ENCODE measurements at regions not wholly inside any gene's neighbourhood (a gene's known extent, or its start where the extent isn't known, plus 50 kb on each side); places are given as distances from the start of the nearest gene placed in this dataset.
"Not testable (repeated sequence)": the region's sequence is repeated elsewhere in the genome, so short reads cannot be mapped to it uniquely, and the experiment has no call there.

DNA sequence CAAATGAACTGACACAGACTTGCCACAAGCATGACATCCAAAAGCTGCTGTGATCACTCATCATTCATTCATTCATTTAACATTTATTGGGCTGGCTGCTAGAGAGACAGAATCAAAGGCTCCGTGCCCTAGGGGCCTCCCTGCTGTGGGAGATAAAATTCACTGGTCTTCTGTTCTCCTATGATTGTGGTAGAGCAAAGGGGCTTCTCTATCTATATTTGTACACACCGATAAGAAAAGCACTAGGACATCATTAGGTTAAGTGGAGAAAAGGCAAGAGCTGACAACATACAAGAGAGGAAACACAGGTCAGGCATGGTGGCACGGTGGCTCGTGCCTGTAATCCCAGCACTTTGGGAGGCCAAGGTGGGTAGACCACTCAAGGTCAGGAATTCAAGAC lies 847.0 kb downstream of the TYW1 start:
- DNase-seq (ENCODE audit: low spot score) = no peak

- DNase-seq (ENCODE audit: low spot score) = no peak
Measured at GRCh38 chr7:67847092-67847787, 850.6 kb downstream of the TYW1 start.

- no peak for DNase-seq (ENCODE audit: low spot score)
Measured at GRCh38 chr7:67854221-67855178, 857.9 kb downstream of the TYW1 start.

DNA sequence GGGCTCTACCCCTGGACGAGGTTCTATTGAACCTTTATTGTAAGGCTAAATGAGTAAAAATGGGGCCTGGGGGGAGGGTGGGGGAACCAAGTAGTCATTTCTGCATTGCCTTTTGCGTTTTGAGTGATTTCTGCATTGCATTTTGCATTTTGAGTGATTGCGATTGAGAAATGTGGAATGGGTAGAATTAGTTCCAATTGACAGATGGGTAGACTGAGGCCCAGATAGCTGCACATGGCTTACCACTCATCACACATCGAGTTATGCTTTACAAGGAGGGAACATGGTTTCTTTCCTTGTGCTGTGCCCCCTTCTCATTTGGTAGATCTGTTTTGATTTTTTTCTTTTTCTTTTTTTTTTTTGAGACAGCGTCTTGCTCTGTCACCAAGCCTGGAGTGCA lies 858.7 kb downstream of the TYW1 start:
- no peak for DNase-seq (ENCODE audit: low spot score)

DNA sequence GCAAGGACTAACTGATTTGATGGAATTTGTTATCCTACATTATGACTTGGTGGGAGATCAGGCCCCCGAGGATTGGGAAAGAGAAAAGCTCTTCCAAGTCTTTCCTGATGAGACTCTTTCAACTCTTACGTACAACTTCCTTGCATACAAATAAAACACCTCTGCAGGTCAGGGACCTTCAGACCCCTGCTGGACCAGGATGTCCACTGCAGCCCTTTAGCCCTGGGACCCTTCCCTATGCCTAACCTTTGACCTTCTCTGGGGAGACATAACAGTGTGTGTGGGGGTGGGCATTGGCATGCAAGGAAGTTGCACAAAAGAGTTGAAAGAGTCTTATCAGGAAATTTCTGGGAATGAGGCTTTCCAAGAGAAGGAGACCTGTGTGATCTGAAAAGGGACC lies 859.4 kb downstream of the TYW1 start:
- no peak for DNase-seq (ENCODE audit: low spot score)

- no peak for DNase-seq (ENCODE audit: low spot score)
Measured at GRCh38 chr7:67857698-67858097, 861.1 kb downstream of the TYW1 start.

- DNase-seq (ENCODE audit: low spot score) = no peak
Measured at GRCh38 chr7:67858931-67859330, 862.3 kb downstream of the TYW1 start.

- DNase-seq (ENCODE audit: low spot score) = no peak
Measured at GRCh38 chr7:67863911-67864310, 867.3 kb downstream of the TYW1 start.

GRCh38 chr7:67866054-67866453 lies 869.4 kb downstream of the TYW1 start:
- DNase-seq (ENCODE audit: low spot score) = no peak

DNA sequence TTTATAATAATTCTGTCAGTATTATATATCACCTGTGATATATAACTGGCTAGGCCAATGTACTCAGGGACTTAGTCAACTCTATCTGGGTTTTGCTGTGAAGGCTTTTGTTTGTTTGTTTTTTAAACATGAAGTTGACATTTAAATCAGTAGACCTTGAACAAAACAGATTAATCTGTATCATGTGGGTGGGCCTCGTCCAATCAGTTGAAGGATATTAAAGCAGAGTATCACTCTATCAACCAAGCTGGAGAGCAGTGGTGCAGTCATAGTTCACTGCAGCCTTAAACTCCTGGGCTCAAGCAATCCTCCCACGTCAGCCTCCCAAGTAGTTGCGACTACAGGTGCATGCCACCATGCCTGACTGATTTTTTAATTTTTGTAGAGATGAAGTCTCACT lies 870.2 kb downstream of the TYW1 start:
- DNase-seq (ENCODE audit: low spot score) = no peak

GRCh38 chr7:67870396-67870795 lies 873.8 kb downstream of the TYW1 start:
- DNase-seq (ENCODE audit: low spot score) = no peak

DNA sequence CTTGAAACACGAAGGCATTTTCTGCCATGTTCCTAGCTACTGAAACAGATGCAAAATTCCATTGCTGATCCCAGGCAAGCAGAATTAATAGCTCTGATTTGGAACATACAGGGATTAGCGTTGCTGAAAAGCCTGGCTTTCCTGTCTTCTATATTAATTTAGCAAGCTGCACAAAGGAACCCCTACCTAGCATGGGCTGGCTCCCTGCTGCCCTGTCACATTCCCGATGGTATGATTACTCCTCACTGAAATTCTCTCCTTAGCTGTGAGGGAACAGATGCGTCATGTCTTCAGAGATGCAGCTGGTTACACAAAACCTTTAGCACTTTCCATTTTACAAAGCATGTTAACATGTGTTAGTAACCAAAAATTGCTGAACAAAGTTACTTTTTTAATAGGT lies 878.9 kb downstream of the TYW1 start:
- no peak for DNase-seq (ENCODE audit: low spot score)

DNA sequence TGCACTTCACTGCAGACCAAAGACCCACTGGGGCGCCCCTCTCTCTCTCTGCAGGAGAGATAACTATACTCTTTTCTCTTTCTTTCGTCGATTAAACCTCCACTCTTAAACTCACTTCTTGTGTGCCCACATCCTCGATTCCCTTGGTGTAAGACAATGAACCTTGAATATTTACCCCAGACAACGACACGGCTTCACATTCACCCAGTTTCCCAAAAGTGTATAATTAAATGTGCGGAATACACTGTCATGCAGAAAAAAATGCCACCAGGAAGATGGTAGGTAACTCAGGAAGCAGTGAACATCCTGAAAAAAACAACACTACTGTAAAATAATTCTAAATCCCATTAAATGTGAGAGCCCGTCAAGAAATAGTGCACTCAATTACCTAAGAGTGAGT lies 882.2 kb downstream of the TYW1 start:
- DNase-seq (ENCODE audit: low spot score) = no peak

- DNase-seq (ENCODE audit: low spot score) = no peak
Measured at GRCh38 chr7:67882843-67883242, 886.2 kb downstream of the TYW1 start.

DNA sequence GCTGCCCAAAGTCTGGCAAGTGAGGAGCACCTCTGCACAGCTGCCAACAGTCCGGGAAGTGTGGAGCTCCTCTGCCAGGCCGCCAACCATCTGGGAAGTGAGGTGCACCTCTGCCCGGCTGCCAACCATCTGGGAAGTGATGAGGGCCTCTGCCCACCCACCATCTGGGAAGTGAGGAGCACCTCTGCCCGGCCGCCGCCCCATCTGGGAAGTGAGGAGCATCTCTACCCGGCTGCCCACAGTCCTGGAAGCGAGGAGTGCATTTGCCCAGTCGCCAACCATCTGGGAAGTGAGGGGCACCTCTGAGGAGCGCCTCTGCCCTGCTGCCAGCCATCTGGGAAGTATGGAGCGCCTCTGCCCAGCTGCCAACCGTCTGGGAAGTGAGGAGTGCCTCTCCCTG lies 893.7 kb downstream of the TYW1 start:
- no peak for DNase-seq (ENCODE audit: low spot score)

DNA sequence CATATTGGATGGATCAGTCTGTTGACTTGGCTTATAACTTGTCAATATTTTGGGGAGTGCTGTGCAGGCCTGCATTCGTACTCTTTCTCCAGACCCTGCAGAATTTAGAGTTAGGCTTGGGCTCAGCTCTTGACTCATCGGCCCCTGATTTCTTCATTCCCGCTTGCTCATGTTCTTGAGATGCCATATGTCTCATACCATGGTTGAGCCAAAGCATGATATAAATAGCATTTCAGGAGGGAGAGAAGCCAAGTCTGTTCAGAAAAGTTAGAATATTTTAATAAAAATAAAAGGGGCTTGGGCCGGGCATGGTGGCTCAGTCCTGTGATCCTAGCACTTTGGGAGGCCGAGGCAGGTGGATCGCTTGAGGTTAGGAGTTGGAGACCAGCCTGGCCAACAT lies 898.1 kb downstream of the TYW1 start:
- no peak for DNase-seq (ENCODE audit: low spot score)

GRCh38 chr7:67896721-67897120 lies 900.1 kb downstream of the TYW1 start:
- DNase-seq (ENCODE audit: low spot score) = no peak

DNA sequence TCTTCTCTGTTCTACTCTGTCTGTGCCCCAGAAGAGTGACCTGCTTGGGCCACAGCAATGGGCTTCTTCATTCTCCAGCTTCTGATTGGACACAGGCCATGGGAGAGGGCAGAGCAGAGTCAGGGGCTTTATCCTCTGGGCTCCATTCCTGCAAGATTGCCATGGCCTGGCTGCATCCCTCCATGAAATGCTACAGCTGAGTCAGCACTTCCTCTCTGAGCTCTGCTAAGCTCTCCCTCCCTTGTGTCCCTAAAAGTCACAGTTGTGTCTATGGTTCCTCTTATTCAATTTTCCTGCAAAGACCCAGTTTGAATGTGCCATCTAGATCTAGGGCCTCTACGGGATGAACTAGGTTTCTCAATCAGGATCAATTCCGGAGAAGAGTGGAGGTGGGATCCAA lies 903.8 kb downstream of the TYW1 start:
- no peak for DNase-seq (ENCODE audit: low spot score)

GRCh38 chr7:67901808-67902480 lies 905.3 kb downstream of the TYW1 start:
- no peak for DNase-seq (ENCODE audit: low spot score)

GRCh38 chr7:67907792-67908191 lies 911.2 kb downstream of the TYW1 start:
- DNase-seq (ENCODE audit: low spot score) = no peak

DNA sequence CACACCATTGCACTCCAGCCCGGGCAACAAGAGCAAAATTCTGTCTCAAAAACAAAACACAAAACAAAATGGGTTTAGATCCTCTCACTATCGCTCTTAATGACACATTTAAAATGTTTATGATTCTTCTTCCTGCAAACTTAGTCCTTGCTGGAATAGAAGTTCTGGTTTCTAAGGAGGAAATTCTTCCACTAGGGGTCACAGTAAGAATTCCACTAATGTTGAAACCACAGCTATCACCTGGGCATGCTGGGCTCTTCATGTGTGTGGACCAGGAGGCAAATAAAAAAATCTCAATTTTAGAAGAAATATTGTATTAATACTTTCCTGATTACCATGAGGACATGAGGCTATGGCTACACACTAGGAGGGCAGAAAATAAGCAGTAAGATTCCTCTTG lies 915.8 kb downstream of the TYW1 start:
- DNase-seq (ENCODE audit: low spot score) = no peak

GRCh38 chr7:67913604-67914003 lies 917.0 kb downstream of the TYW1 start:
- DNase-seq (ENCODE audit: low spot score) = no peak

GRCh38 chr7:67916111-67916510 lies 919.5 kb downstream of the TYW1 start:
- not testable (repeated sequence) for DNase-seq (ENCODE audit: low spot score)

Data from hematopoietic multipotent progenitor cell treated with erythropoietin and hydrocortisone succinate and interleukin-3 and kit ligand, for 15 days (in vitro differentiated cells).